Body of pancreas (tissue), 4 donors: ENCODE measurements at regions not wholly inside any gene's neighbourhood (a gene's known extent, or its start where the extent isn't known, plus 50 kb on each side); places are given as distances from the start of the nearest gene placed in this dataset.

ENCODE experiments used
- ATAC-seq: fragments of 150-250 bp; one replicate; pipeline ENCODE4 v1.9.1; 2016
- DNase-seq, 4 donors: peaks; one replicate each; pipeline ENCODE4 v3.0.0-alpha.2; 2019
- H3K27ac ChIP-seq, 4 donors: fragments of 200-600 bp; sonication (generic); 1 replicate in 3 of 4; 2 replicates in 1 of 4; pipeline versions ENCODE4 v1.5.1 to v1.6.1; 2016 to 2019; ENCODE audit warnings: mild to moderate bottlenecking in 1 of 4, mixed read lengths in 1 of 4, moderate library complexity in 1 of 4
- H3K27me3 ChIP-seq, 2 donors: fragments of 200-600 bp; sonication (generic); one replicate each; pipeline ENCODE4 v1.6.0; 2016; ENCODE audit warnings: mild to moderate bottlenecking in 1 of 2
- H3K36me3 ChIP-seq, 2 donors: fragments of 200-600 bp; sonication (generic); replicated peaks in 1 of 2; 2 replicates each; pipeline ENCODE4 v1.5.1; 2016; ENCODE audit warnings: low read depth in 2 of 2; ENCODE audit not compliant: insufficient read depth in 1 of 2
- H3K4me1 ChIP-seq: fragments of 200-600 bp; sonication (generic); one replicate; pipeline ENCODE4 v1.6.0; 2016
- H3K4me3 ChIP-seq, 2 donors: fragments of 200-600 bp; sonication (generic); 1 replicate in 1 of 2; 2 replicates in 1 of 2; pipeline ENCODE4 v1.5.1; 2016 to 2019
- H3K9me3 ChIP-seq, 3 donors: fragments of 200-600 bp; sonication (generic); 1 replicate in 2 of 3; 2 replicates in 1 of 3; pipeline ENCODE4 v1.5.1; 2016
- CTCF ChIP-seq, 7 experiments: fragments of 450-650 bp in 4 of 7; fragments of 200-600 bp in 3 of 7; sonication (generic) in 3 of 7; IDR thresholded peaks; one replicate each; pipeline ENCODE4 v1.5.1; 2016 to 2019; ENCODE audit warnings: antibody characterized with exemption in 7 of 7
- POLR2A ChIP-seq, 3 donors: fragments of 450-650 bp; IDR thresholded peaks; one replicate each; pipeline ENCODE4 v1.6.1; 2016; ENCODE audit warnings: antibody characterized with exemption in 3 of 3, mild to moderate bottlenecking in 2 of 3
- WGBS, 2 donors: methylation state at CpG; one replicate each; pipeline ENCODE4 v1.1.5; 2017; 5-methylcytosine and 5-hydroxymethylcytosine counted together
- intact Hi-C: fragments of 100-400 bp; cut with DNase I; formaldehyde crosslinking; loops from one replicate; pipeline ENCODE4 v1.15.1; 2023

GRCh38 chr1:193543259-193543658, 356.8 kb upstream of the B3GALT2 start:
- DNase-seq = no peak
- no peak for ATAC-seq
- WGBS, 2 donors = 63 to 68% methylated on average over 4 of the region's 4 CpGs
- Histone ChIP-seq H3K27ac (no peak overlapping the region), H3K4me1 (no peaks in the 10 kb centered on the region), H3K9me3 (no peaks in the 10 kb centered on the region), H3K4me3 (no peak overlapping the region), H3K27me3 (no peaks in the 10 kb centered on the region), H3K36me3 (no peaks in the 10 kb centered on the region)
- intact Hi-C loops = no loop called here
- TF ChIP-seq POLR2A (IDR thresholded peaks at IDR 0.05) (no peak), CTCF (IDR thresholded peaks at IDR 0.05) (no peak)

GRCh38 chr1:193542690-193543089, 356.3 kb upstream of the B3GALT2 start:
- Histone ChIP-seq H3K27ac (no peak overlapping the region), H3K4me1 (no peaks in the 10 kb centered on the region), H3K36me3 (no peaks in the 10 kb centered on the region), H3K27me3 (no peaks in the 10 kb centered on the region), H3K9me3 (no peaks in the 10 kb centered on the region), H3K4me3 (no peak overlapping the region)
- intact Hi-C loops = no loop called here
- DNase-seq = no peak
- no peak for ATAC-seq
- WGBS, 2 donors = 30 to 43% methylated on average over 1 of the region's 1 CpG
- TF ChIP-seq POLR2A (IDR thresholded peaks at IDR 0.05) (no peak), CTCF (IDR thresholded peaks at IDR 0.05) (no peak)

- no peaks in the 10 kb centered on the region for H3K9me3 ChIP-seq
- no peak overlapping the region for H3K4me3 ChIP-seq
- no peak overlapping the region for H3K27ac ChIP-seq
- no peaks in the 10 kb centered on the region for H3K27me3 ChIP-seq
- no peak for ATAC-seq
- TF ChIP-seq CTCF (IDR thresholded peaks at IDR 0.05) = no peak
- TF ChIP-seq POLR2A (IDR thresholded peaks at IDR 0.05) = no peak
- no peaks in the 10 kb centered on the region for H3K4me1 ChIP-seq
- no peaks in the 10 kb centered on the region for H3K36me3 ChIP-seq
- no peak for DNase-seq
- intact Hi-C loops = no loop called here
Measured at GRCh38 chr1:193540511-193540910, 354.1 kb upstream of the B3GALT2 start.

GRCh38 chr1:193539731-193540459, 353.5 kb upstream of the B3GALT2 start:
- H3K27ac ChIP-seq = no peak overlapping the region
- no peak for ATAC-seq
- WGBS, 2 donors = 69 to 71% methylated on average over 7 of the region's 7 CpGs

More at GRCh38 chr1:193539731-193540459, 353.5 kb upstream of the B3GALT2 start:
- Histone ChIP-seq H3K27me3 (no peaks in the 10 kb centered on the region), H3K4me1 (no peaks in the 10 kb centered on the region), H3K36me3 (no peaks in the 10 kb centered on the region), H3K9me3 (no peaks in the 10 kb centered on the region), H3K4me3 (no peak overlapping the region)
- intact Hi-C loops = no loop called here
- TF ChIP-seq CTCF (IDR thresholded peaks at IDR 0.05) = no peak
- TF ChIP-seq POLR2A (IDR thresholded peaks at IDR 0.05) = no peak
- no peak for DNase-seq
